ENCODE measurements at regions not wholly inside any gene's neighbourhood (a gene's known extent, or its start where the extent isn't known, plus 50 kb on each side); places are given as distances from the start of the nearest gene placed in this dataset.

DNA sequence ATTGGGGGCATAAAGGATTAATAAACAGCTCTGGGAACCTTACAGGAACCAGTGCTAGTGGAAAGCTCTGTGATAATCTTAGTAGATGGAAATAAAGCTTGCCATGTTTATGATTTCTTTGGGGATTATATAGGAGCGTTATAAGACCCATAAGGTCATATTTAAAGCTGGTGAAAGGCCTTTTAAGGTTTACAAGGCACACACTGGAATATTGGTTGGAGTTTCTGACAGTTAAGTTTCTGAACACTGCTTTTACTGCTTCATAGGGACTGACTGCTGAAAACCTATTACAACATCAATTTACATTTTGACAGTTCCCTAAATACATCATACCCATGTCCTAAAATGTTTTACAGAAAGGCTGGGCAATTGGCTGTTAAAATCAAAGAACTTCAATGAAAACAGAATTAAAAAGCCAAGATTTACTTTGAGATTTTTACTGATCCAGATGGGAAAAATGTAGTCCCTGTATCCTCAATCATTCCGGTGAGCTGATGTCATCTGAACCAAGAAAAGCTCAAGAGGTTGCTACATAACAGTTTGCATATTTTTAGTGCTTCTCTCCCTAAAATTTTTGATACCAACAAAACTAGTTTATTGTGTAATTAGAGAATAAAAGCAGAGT, 153.7 kb upstream of the IGF1 start:
- Histone ChIP-seq H3K27me3 (ENCODE audit: control insufficient read depth, insufficient read depth, low read length) (no peaks in the 10 kb centered on the region), H3K4me1 (ENCODE audit: control insufficient read depth, insufficient read depth, low read length) (no peaks in the 10 kb centered on the region), H3K27ac (ENCODE audit: low read length) (no peak overlapping the region), H3K4me3 (ENCODE audit: low read length) (no peak overlapping the region), H3K36me3 (ENCODE audit: control insufficient read depth, insufficient read depth, low read length) (no peaks in the 10 kb centered on the region), H3K9me3 (ENCODE audit: control insufficient read depth, insufficient read depth, low read length) (no peaks in the 10 kb centered on the region)
- DNase-seq (ENCODE audit: low read depth, low spot score), result no peak
- no CpG with 5 or more reads among the region's 2 CpGs for WGBS (ENCODE audit: insufficient coverage, insufficient read length)

- no peak overlapping the region for H3K4me3 ChIP-seq (ENCODE audit: low read length)
- no CpG with 5 or more reads among the region's 2 CpGs for WGBS (ENCODE audit: insufficient coverage, insufficient read length)
- H3K4me1 ChIP-seq (ENCODE audit: control insufficient read depth, insufficient read depth, low read length), result no peaks in the 10 kb centered on the region
- no peak for DNase-seq (ENCODE audit: low read depth, low spot score)
- no peak overlapping the region for H3K27ac ChIP-seq (ENCODE audit: low read length)
- H3K27me3 ChIP-seq (ENCODE audit: control insufficient read depth, insufficient read depth, low read length), result no peaks in the 10 kb centered on the region
- no peaks in the 10 kb centered on the region for H3K36me3 ChIP-seq (ENCODE audit: control insufficient read depth, insufficient read depth, low read length)
- H3K9me3 ChIP-seq (ENCODE audit: control insufficient read depth, insufficient read depth, low read length), result no peaks in the 10 kb centered on the region
Measured at GRCh38 chr12:102631274-102631673, 150.9 kb upstream of the IGF1 start.

GRCh38 chr12:102629262-102629888, 149.0 kb upstream of the IGF1 start:
- Histone ChIP-seq H3K4me1 (ENCODE audit: control insufficient read depth, insufficient read depth, low read length) (no peaks in the 10 kb centered on the region), H3K27ac (ENCODE audit: low read length) (no peak overlapping the region), H3K4me3 (ENCODE audit: low read length) (no peak overlapping the region), H3K9me3 (ENCODE audit: control insufficient read depth, insufficient read depth, low read length) (no peaks in the 10 kb centered on the region), H3K36me3 (ENCODE audit: control insufficient read depth, insufficient read depth, low read length) (no peaks in the 10 kb centered on the region), H3K27me3 (ENCODE audit: control insufficient read depth, insufficient read depth, low read length) (no peaks in the 10 kb centered on the region)
- whole genome bisulfite sequencing (ENCODE audit: insufficient coverage, insufficient read length), result no CpG with 5 or more reads among the region's 1 CpG
- no peak for DNase-seq (ENCODE audit: low read depth, low spot score)

DNA sequence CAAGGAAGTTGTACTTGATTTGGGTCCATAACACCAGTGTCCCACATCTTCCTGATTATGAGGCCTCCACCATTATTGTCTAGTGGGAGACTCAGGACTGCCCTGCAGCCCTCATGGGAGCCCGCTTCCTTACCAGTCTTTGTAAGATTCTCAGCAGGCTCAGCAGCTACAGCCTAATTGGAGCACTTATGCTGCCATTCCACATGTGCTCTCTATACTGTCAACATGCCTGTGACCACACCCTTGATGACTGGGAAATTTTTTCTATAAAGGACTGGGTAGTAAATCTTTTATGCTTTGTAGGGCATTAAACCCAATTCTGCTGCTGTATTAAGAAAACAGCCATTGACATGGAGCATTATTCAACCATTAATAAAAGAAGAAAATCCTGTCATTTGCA, 145.5 kb upstream of the IGF1 start:
- no CpG with 5 or more reads among the region's 1 CpG for WGBS (ENCODE audit: insufficient coverage, insufficient read length)

GRCh38 chr12:102622618-102623017, 142.3 kb upstream of the IGF1 start:
- WGBS (ENCODE audit: insufficient coverage, insufficient read length), result no CpG with 5 or more reads among the region's 2 CpGs
- H3K4me1 ChIP-seq (ENCODE audit: control insufficient read depth, insufficient read depth, low read length), result no peaks in the 10 kb centered on the region
- H3K4me3 ChIP-seq (ENCODE audit: low read length), result no peak overlapping the region
- H3K27ac ChIP-seq (ENCODE audit: low read length), result no peak overlapping the region
- no peaks in the 10 kb centered on the region for H3K9me3 ChIP-seq (ENCODE audit: control insufficient read depth, insufficient read depth, low read length)
- no peak for DNase-seq (ENCODE audit: low read depth, low spot score)
- no peaks in the 10 kb centered on the region for H3K27me3 ChIP-seq (ENCODE audit: control insufficient read depth, insufficient read depth, low read length)
- H3K36me3 ChIP-seq (ENCODE audit: control insufficient read depth, insufficient read depth, low read length), result no peaks in the 10 kb centered on the region

More for the DNA sequence above, 145.5 kb upstream of the IGF1 start:
- no peaks in the 10 kb centered on the region for H3K4me1 ChIP-seq (ENCODE audit: control insufficient read depth, insufficient read depth, low read length)
- no peak overlapping the region for H3K4me3 ChIP-seq (ENCODE audit: low read length)
- H3K36me3 ChIP-seq (ENCODE audit: control insufficient read depth, insufficient read depth, low read length), result no peaks in the 10 kb centered on the region
- no peaks in the 10 kb centered on the region for H3K9me3 ChIP-seq (ENCODE audit: control insufficient read depth, insufficient read depth, low read length)
- no peak for DNase-seq (ENCODE audit: low read depth, low spot score)
- H3K27ac ChIP-seq (ENCODE audit: low read length), result no peak overlapping the region
- H3K27me3 ChIP-seq (ENCODE audit: control insufficient read depth, insufficient read depth, low read length), result no peaks in the 10 kb centered on the region

- no CpG with 5 or more reads among the region's 5 CpGs for WGBS (ENCODE audit: insufficient coverage, insufficient read length)
- no peak for DNase-seq (ENCODE audit: low read depth, low spot score)
Measured at GRCh38 chr12:102618197-102618877, 138.0 kb upstream of the IGF1 start.

GRCh38 chr12:102616692-102617091, 136.3 kb upstream of the IGF1 start:
- no peaks in the 10 kb centered on the region for H3K9me3 ChIP-seq (ENCODE audit: control insufficient read depth, insufficient read depth, low read length)

More at GRCh38 chr12:102618197-102618877, 138.0 kb upstream of the IGF1 start:
- H3K4me1 ChIP-seq (ENCODE audit: control insufficient read depth, insufficient read depth, low read length), result no peaks in the 10 kb centered on the region
- no peaks in the 10 kb centered on the region for H3K9me3 ChIP-seq (ENCODE audit: control insufficient read depth, insufficient read depth, low read length)
- no peaks in the 10 kb centered on the region for H3K36me3 ChIP-seq (ENCODE audit: control insufficient read depth, insufficient read depth, low read length)
- no peak overlapping the region for H3K4me3 ChIP-seq (ENCODE audit: low read length)
- no peaks in the 10 kb centered on the region for H3K27me3 ChIP-seq (ENCODE audit: control insufficient read depth, insufficient read depth, low read length)
- H3K27ac ChIP-seq (ENCODE audit: low read length), result no peak overlapping the region

GRCh38 chr12:102611995-102612394, 131.6 kb upstream of the IGF1 start:
- H3K9me3 ChIP-seq (ENCODE audit: control insufficient read depth, insufficient read depth, low read length), result no peaks in the 10 kb centered on the region
- no peaks in the 10 kb centered on the region for H3K27me3 ChIP-seq (ENCODE audit: control insufficient read depth, insufficient read depth, low read length)
- H3K36me3 ChIP-seq (ENCODE audit: control insufficient read depth, insufficient read depth, low read length), result no peaks in the 10 kb centered on the region
- peaks cover 5% of the 10 kb centered on the region; the same call in 1 of the 2 replicates for H3K4me1 ChIP-seq (ENCODE audit: control insufficient read depth, insufficient read depth, low read length)
- DNase-seq (ENCODE audit: low read depth, low spot score), result peak; percentile 18
- H3K4me3 ChIP-seq (ENCODE audit: low read length), result no peak overlapping the region
- WGBS (ENCODE audit: insufficient coverage, insufficient read length), result no CpG with 5 or more reads among the region's 1 CpG
- peak overlapping the region; percentile 84 for H3K27ac ChIP-seq (ENCODE audit: low read length)

More at GRCh38 chr12:102616692-102617091, 136.3 kb upstream of the IGF1 start:
- Histone ChIP-seq H3K4me3 (ENCODE audit: low read length) (no peak overlapping the region), H3K36me3 (ENCODE audit: control insufficient read depth, insufficient read depth, low read length) (no peaks in the 10 kb centered on the region), H3K27ac (ENCODE audit: low read length) (no peak overlapping the region), H3K27me3 (ENCODE audit: control insufficient read depth, insufficient read depth, low read length) (no peaks in the 10 kb centered on the region), H3K4me1 (ENCODE audit: control insufficient read depth, insufficient read depth, low read length) (peaks cover 1% of the 10 kb centered on the region; the same call in 1 of the 2 replicates)
- DNase-seq (ENCODE audit: low read depth, low spot score), result no peak
- no CpG with 5 or more reads among the region's 2 CpGs for WGBS (ENCODE audit: insufficient coverage, insufficient read length)

GRCh38 chr12:102609996-102610395, 129.6 kb upstream of the IGF1 start:
- Histone ChIP-seq H3K4me1 (ENCODE audit: control insufficient read depth, insufficient read depth, low read length) (peaks cover 5% of the 10 kb centered on the region; the same call in 1 of the 2 replicates), H3K9me3 (ENCODE audit: control insufficient read depth, insufficient read depth, low read length) (no peaks in the 10 kb centered on the region), H3K27me3 (ENCODE audit: control insufficient read depth, insufficient read depth, low read length) (no peaks in the 10 kb centered on the region), H3K27ac (ENCODE audit: low read length) (no peak overlapping the region), H3K4me3 (ENCODE audit: low read length) (no peak overlapping the region), H3K36me3 (ENCODE audit: control insufficient read depth, insufficient read depth, low read length) (no peaks in the 10 kb centered on the region)
- DNase-seq (ENCODE audit: low read depth, low spot score), result no peak
- WGBS (ENCODE audit: insufficient coverage, insufficient read length), result no CpG with 5 or more reads among the region's 1 CpG

GRCh38 chr12:102603021-102603420, 122.7 kb upstream of the IGF1 start:
- H3K4me3 ChIP-seq (ENCODE audit: low read length), result no peak overlapping the region
- no CpG with 5 or more reads among the region's 2 CpGs for WGBS (ENCODE audit: insufficient coverage, insufficient read length)
- H3K27ac ChIP-seq (ENCODE audit: low read length), result no peak overlapping the region
- DNase-seq (ENCODE audit: low read depth, low spot score), result no peak
- no peaks in the 10 kb centered on the region for H3K27me3 ChIP-seq (ENCODE audit: control insufficient read depth, insufficient read depth, low read length)
- H3K36me3 ChIP-seq (ENCODE audit: control insufficient read depth, insufficient read depth, low read length), result no peaks in the 10 kb centered on the region
- H3K9me3 ChIP-seq (ENCODE audit: control insufficient read depth, insufficient read depth, low read length), result no peaks in the 10 kb centered on the region
- H3K4me1 ChIP-seq (ENCODE audit: control insufficient read depth, insufficient read depth, low read length), result no peaks in the 10 kb centered on the region
